ENCODE measurements at regions not wholly inside any gene's neighbourhood (a gene's known extent, or its start where the extent isn't known, plus 50 kb on each side); places are given as distances from the start of the nearest gene placed in this dataset.

DNA sequence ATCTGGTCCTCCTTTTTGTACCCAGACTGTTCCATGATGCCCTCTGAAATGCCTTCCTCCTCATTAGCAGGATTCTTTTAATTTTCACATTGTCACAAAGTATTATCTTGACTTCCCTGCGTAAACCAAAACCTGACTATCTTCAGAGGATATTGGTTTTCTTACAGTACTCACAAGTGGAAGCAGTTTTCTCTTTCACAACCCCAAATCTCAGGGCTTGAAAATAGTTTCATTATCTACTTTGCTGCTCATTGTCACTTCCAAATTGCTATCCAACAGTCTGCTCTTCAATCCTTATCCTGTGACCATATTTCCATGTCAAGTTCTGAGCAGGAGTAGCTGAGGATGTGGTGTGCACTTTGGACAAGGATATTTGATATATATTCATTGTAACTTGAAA, 324.1 kb downstream of the FAM170A start:
- no peak for TF ChIP-seq POLR2AphosphoS5 (IDR thresholded peaks at IDR 0.05)
- TF ChIP-seq, protein P1, sequence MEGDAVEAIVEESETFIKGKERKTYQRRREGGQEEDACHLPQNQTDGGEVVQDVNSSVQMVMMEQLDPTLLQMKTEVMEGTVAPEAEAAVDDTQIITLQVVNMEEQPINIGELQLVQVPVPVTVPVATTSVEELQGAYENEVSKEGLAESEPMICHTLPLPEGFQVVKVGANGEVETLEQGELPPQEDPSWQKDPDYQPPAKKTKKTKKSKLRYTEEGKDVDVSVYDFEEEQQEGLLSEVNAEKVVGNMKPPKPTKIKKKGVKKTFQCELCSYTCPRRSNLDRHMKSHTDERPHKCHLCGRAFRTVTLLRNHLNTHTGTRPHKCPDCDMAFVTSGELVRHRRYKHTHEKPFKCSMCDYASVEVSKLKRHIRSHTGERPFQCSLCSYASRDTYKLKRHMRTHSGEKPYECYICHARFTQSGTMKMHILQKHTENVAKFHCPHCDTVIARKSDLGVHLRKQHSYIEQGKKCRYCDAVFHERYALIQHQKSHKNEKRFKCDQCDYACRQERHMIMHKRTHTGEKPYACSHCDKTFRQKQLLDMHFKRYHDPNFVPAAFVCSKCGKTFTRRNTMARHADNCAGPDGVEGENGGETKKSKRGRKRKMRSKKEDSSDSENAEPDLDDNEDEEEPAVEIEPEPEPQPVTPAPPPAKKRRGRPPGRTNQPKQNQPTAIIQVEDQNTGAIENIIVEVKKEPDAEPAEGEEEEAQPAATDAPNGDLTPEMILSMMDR (IDR thresholded peaks at IDR 0.05): no peak
- no peak for TF ChIP-seq EP300 (IDR thresholded peaks at IDR 0.05)
- TF ChIP-seq POLR2A (IDR thresholded peaks at IDR 0.05): no peak
